GM18861 (cell line): ENCODE measurements at regions not wholly inside any gene's neighbourhood (a gene's known extent, or its start where the extent isn't known, plus 50 kb on each side); places are given as distances from the start of the nearest gene placed in this dataset.

Experiments
- ATAC-seq: cut with Tn5 transposase; IDR thresholded peaks from one replicate; pipeline ENCODE4 v1.9.1; 2021; ENCODE audit not compliant: unreplicated experiment

GRCh38 chr1:94734963-94735901 lies 84.9 kb upstream of the SLC44A3 start:
- no peak for ATAC-seq

GRCh38 chr1:94731891-94732290 lies 88.3 kb upstream of the SLC44A3 start:
- ATAC-seq, result no peak

DNA sequence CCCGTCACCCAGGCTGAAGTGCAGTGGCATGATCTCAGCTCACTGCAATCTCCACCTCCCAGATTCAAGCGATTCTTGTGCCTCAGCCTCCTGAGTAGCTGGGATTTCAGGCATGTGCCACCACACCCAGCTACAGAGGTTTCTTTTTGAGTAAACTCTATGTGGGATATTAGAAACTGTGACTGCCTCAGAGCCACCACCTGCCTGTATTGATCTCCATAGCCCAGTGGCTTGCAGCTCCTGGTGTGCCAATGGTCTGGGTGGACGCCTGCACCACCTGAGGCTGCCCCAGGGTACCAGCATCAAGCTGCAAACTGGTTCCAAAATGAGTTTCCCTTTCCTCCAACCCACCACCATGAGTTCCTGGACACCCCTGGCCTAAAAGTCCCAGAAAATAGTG lies 89.7 kb upstream of the SLC44A3 start:
- no peak for ATAC-seq

- no peak for ATAC-seq
Observed at GRCh38 chr1:94729267-94729666, 90.9 kb upstream of the SLC44A3 start.

- ATAC-seq, result no peak
Observed at GRCh38 chr1:94727846-94728715, 92.1 kb upstream of the SLC44A3 start.

DNA sequence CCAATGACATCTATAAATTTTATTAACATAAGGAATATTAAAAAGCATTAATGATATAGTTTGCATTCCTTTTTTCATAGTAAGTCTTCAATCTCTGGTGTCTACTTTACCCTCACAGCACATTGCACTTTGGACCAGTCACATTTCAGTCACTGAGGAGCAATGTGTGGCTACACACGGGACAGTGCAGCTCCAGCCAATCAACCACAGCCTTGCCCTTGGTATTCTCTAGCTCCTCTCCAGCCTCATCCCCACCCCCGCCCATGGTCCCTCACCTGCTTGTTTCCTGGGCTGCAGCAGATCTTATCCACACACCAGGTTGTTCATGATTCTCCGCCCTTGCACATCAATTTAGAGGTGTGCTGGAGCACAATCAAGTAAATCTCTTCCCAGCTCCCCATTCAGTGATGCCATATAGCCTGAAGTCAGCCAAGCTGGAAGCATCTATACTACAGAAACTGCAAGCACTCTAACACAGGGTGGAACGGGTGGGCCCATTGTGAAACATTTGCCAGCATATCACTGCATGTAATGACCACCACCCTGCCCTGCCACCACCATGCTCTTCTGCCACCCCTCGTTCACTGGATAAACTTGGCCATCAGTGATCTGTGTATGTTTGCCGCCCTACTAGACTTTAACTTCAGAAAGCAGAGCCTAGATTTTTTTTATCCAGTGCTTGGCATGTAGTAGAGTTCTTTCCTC lies 93.0 kb upstream of the SLC44A3 start:
- ATAC-seq, result no peak

DNA sequence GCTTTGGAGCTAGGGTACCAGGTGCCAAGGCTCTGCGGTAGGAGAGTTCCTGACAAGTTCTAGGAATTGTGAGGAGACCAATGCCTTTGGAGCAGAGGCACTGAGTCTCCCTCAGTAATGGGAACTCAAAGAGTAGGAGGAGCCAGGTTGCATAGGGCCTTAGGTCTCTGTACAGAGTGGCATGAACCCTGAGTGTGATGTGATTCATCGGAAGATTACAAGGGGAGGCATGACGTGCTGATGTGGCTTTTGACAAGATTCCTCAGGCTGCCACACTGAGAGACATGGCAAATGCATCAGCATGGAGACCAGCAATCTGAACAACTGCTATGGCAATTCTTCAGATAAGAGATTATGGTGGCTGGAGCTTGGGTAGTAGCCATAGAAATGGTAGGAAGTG lies 94.6 kb upstream of the SLC44A3 start:
- no peak for ATAC-seq

DNA sequence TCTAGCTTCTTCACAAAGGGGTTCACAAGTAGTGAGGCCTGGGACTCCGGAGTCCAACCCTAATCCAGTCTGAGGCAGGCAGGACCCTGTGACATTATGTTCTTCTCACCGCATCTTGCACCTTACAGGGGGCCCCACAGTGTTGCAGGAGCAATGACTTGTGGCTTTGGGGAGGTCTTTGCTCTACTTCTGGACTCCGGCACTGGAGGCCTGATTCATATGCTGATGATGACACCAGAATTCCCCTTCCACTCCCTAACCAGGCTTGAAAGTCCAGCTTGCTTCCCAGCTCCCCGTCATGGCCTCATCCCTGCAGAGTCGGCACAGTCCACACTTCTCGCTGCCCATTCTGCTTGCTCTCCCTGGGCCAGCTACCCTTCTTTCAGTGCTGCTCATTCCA lies 96.3 kb upstream of the SLC44A3 start:
- ATAC-seq, result no peak

- ATAC-seq, result no peak
Observed at GRCh38 chr1:94723463-94723862, 96.7 kb upstream of the SLC44A3 start.

DNA sequence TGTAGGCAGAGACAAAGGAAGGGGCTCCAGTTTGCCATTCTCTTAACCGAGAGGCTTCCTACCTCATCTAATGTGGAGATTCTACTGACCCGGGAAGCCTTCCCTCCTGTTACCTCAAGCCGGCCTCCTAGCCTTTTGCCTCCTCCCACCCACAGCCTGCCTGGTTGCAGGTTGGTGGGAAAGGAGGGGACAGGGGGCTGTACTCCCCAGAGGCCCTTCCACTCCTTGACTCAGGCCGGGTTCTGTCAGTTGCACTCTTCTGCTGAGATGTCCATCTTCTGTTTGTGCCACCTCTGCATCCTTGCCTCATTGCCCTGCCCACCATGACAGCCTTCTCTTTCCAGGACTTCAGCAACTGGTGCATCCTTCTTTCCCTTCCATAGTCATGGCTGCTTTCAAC lies 98.0 kb upstream of the SLC44A3 start:
- no peak for ATAC-seq

DNA sequence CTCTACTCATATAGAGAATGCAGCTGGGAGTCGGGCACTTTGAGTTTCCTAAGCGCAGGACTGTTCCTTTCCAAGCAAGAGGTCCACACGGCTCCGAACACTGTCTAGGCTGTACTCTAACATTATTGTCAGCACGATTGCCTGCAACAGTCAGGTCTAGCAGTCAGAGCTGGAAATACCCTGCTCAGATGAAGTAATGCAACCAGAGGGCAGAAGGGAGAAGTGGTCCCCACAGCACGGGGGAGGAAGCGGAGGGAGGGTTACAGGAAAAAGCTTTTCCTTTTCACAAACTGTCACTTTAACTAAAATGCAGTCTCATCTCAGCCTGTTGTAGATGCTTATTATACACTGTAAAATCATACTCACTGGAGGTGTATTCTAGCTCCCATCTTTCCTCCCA lies 98.9 kb upstream of the SLC44A3 start:
- ATAC-seq, result peak; percentile 40

DNA sequence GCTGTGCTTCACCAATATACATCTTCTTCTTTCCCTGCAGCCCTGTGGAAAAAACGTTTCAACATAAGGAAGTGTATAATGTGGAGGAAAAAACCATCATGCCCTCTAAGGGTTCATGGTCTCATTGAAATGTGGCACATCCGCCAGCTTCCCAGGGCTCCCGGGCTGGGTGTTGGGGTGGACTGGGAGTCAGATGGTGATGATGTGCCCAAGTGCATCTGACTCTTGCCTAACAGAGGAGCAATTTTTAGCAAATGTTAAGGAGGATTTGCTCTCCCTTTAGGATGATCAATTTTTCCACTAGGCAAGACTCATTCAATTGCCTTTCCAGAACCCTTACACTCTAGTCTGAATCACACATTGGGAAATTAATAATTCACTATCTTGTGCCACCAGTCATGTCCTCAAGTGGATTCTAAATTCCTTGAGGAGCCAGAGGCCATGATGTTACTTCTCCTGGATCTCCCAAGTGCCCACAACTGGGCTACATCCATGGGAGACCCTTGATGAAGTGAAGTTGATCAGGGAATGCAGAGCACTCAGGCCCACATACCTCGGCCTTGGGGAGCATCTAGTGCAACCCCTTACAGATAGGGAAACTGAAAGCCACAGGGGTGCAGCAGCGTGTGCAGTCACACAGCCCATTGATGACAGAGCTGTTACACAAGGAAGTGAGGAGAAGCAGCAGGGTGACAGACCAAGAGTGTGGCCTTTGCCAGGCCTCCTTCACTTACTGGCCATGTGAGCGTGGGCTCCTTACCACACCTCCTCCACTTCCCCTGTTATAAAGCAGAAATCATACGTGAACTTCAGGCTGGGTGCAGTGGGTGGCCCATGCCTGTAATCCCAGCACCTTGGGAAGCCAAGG lies 100.0 kb upstream of the SLC44A3 start:
- ATAC-seq, result peak; percentile 99

DNA sequence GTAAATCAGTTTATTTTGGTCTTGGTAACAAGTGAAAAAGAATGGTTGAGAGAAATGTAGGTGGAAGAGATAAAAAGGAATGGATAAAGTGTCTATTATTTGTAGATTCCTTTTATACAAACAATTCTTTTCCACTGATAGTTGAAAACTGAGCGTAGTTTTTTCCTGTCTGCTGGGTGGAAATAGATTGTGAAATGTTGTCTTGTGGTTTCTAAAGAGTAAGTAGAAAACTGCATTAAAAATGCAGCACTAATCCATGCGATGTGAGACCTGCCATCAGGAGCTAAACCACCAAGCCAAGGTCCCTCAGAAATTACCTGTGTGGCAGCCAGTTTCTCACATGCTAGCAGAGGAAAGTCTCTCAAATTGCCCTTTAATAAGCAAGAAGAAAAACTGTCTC lies 103.2 kb upstream of the SLC44A3 start:
- ATAC-seq, result no peak

GRCh38 chr1:94715321-94715720 lies 104.8 kb upstream of the SLC44A3 start:
- ATAC-seq, result no peak

DNA sequence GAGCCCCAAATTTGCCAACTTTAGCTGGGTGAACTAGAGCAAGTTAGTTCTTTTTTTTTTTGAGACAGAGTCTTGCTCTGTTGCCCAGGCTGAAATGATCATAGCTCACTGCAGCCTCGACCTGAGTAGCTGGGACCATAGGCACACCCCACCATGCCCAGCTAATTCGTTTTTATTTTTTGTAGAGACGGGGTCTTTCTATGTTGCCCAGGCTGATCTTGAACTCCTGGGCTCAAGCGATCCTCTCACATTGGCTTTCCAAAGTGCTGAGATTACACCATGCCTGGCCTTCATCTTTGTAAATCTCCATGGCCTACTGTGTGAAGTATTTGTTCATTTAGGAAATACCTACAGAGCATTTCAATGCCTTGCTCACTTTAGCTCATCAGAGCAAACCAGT lies 105.6 kb upstream of the SLC44A3 start:
- ATAC-seq, result no peak

DNA sequence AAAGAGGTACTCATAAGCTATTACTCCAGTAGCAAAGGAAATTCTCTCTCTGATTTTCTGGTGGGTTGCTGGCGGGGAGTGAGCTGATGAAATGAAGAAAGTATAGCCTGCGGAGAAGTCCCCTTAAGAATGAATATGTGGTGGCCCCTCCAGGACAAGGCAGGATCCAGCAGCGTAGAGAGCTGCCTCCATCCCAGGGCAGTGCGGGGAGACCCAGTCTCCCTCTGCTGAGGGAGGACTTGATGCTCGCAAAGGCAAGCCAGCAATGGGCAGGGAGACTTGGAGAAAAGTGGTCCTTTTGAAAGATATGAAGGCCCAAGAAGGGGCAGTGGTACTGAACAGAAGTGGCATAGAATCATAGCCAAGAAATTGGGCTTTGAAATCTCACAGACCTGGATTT lies 106.0 kb upstream of the SLC44A3 start:
- ATAC-seq, result no peak

- peak; percentile 55 for ATAC-seq
Observed at GRCh38 chr1:94713472-94714141, 106.5 kb upstream of the SLC44A3 start.

- no peak for ATAC-seq
Observed at GRCh38 chr1:94709891-94710581, 110.1 kb upstream of the SLC44A3 start.

DNA sequence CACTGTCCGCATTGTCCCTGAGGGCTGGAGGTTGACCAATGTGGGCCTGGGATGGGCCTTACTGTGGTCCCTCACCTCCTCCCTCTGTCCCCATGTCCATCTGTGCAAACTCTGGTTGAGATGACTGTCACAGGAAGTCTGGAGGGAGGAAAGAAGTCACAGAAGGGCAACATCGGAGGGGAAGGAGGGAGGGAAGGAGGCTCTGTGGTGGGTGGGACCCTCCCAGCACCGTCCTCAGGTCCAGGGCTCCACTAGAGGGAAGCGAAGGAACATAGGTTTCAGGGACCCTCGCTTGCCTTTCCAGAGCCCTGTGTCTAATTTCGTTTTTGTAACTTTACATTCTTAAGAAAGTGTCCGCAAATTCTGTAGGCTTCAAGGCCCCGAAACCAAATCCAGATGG lies 111.3 kb upstream of the SLC44A3 start:
- ATAC-seq, result no peak
